ENCODE measurements at regions not wholly inside any gene's neighbourhood (a gene's known extent, or its start where the extent isn't known, plus 50 kb on each side); places are given as distances from the start of the nearest gene placed in this dataset.
"Not testable (repeated sequence)": the region's sequence is repeated elsewhere in the genome, so short reads cannot be mapped to it uniquely, and the experiment has no call there.

DNA sequence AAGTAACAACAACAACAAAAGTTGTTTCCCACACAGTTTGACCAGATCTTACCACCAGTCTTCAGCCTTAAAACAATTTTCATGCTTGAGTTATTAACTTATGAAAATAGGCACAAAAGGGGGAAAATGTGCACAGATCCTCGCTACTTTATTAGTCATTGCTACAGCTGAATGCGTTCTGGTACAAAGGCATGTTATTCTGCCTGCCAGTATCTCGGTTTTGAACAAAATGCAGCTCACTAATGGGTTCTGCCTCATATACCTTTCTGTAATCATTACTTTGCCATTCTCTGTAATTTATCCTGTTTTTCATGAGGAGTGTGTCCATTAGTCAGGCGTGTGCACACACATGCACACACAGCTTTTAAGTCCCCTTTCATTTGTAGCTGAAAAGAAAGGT is 247.6 kb downstream of the BCL2L11 start:
- H2BK20ac ChIP-seq (ENCODE audit: low read depth, low read length); H3K18ac ChIP-seq (ENCODE audit: low read depth, low read length); H2AFZ ChIP-seq (replicated peaks; ENCODE audit: low read length, poor library complexity); H2AK9ac ChIP-seq (replicated peaks; ENCODE audit: low read depth, low read length, poor library complexity); H3K4me1 ChIP-seq (ENCODE audit: control insufficient read depth, insufficient read depth, low read length); H3K9ac ChIP-seq (ENCODE audit: low read depth, low read length); H3K4me2 ChIP-seq (ENCODE audit: low read depth, low read length); intact Hi-C loops (cut with micrococcal nuclease); H4K8ac ChIP-seq (ENCODE audit: low read depth in 2 of 2, low read length in 2 of 2); H3K9me3 ChIP-seq (ENCODE audit: control insufficient read depth, insufficient read depth, low read length); in situ Hi-C loops (cut with MboI; ENCODE audit: low sequenced_read_pairs); H4K5ac ChIP-seq (ENCODE audit: low read depth, low read length); H2AK5ac ChIP-seq (ENCODE audit: low read depth, low read length); H4K20me1 ChIP-seq (ENCODE audit: insufficient read depth, low read length); H4K91ac ChIP-seq (ENCODE audit: insufficient read depth, low read depth, low read length); H3K4me3 ChIP-seq (ENCODE audit: insufficient read depth, low read depth, low read length); H2BK5ac ChIP-seq (ENCODE audit: low read depth, low read length, poor library complexity, severe bottlenecking); H3K56ac ChIP-seq (ENCODE audit: extremely low read depth, insufficient read depth, low read length); H2BK120ac ChIP-seq (ENCODE audit: low read depth, low read length); H3K23ac ChIP-seq (ENCODE audit: low read depth, low read length); H3K14ac ChIP-seq (replicated peaks; ENCODE audit: low read depth, low read length); DNase-seq; dilution Hi-C loops (cut with HindIII; ENCODE audit: low sequenced_read_pairs, unreplicated experiment); H3K27me3 ChIP-seq (ENCODE audit: control insufficient read depth, insufficient read depth, low read length); BruUV-seq (replicated peaks); H3K36me3 ChIP-seq (ENCODE audit: control insufficient read depth, insufficient read depth, low read length); H3K4ac ChIP-seq (ENCODE audit: low read depth, low read length); CTCF ChIA-PET; H2BK15ac ChIP-seq (ENCODE audit: low read depth, low read length); POLR2A ChIA-PET (ENCODE audit: unreplicated experiment); H3K27ac ChIP-seq (ENCODE audit: insufficient read depth, low read length); H3K9me1 ChIP-seq (ENCODE audit: insufficient read depth, low read length): not testable (repeated sequence)
- ATAC-seq (ENCODE audit: low read depth) = peak; percentile 53
- H3K79me1 ChIP-seq (ENCODE audit: low read depth in 1 of 2, low read length in 2 of 2) = peaks cover 0 to 17% of the 10 kb centered on the region in 2 experiments; a peak in 1 of 4 replicates
- no CpG with 5 or more reads among the region's 4 CpGs for WGBS, 2 experiments (ENCODE audit: extremely low coverage in 2 of 2, insufficient read length in 1 of 2)

DNA sequence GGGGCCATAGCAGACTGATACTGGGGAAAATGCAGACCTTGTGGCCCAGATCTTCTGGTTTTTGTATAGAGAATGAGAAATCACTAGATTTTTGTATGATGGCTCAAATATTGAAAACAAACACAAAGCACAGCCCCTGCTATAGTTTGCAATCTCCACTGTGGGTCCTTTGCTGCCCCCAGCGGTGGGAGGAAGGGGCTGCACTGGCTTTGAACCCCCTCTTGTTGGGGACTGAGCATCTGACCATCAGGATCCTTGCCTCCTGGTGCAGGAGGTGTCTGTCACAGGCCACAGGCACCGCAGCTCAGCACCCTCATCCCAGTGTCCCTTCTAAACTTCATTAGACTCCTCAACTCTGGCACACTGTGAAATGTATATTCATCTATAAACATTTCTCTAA is 252.3 kb downstream of the BCL2L11 start:
- H3K36me3 ChIP-seq (ENCODE audit: control insufficient read depth, insufficient read depth, low read length); POLR2A ChIA-PET (ENCODE audit: unreplicated experiment); H3K4me3 ChIP-seq (ENCODE audit: insufficient read depth, low read depth, low read length); ATAC-seq (ENCODE audit: low read depth); H2AK9ac ChIP-seq (replicated peaks; ENCODE audit: low read depth, low read length, poor library complexity); in situ Hi-C loops (cut with MboI; ENCODE audit: low sequenced_read_pairs); H2BK20ac ChIP-seq (ENCODE audit: low read depth, low read length); H2BK5ac ChIP-seq (ENCODE audit: low read depth, low read length, poor library complexity, severe bottlenecking); CTCF ChIA-PET; H4K8ac ChIP-seq (ENCODE audit: low read depth in 2 of 2, low read length in 2 of 2); H3K4me1 ChIP-seq (ENCODE audit: control insufficient read depth, insufficient read depth, low read length); H2BK120ac ChIP-seq (ENCODE audit: low read depth, low read length); H3K27me3 ChIP-seq (ENCODE audit: control insufficient read depth, insufficient read depth, low read length); H3K9me3 ChIP-seq (ENCODE audit: control insufficient read depth, insufficient read depth, low read length); H4K5ac ChIP-seq (ENCODE audit: low read depth, low read length); H3K4ac ChIP-seq (ENCODE audit: low read depth, low read length); H2AK5ac ChIP-seq (ENCODE audit: low read depth, low read length); H3K9ac ChIP-seq (ENCODE audit: low read depth, low read length); H3K18ac ChIP-seq (ENCODE audit: low read depth, low read length); H3K56ac ChIP-seq (ENCODE audit: extremely low read depth, insufficient read depth, low read length); H2AFZ ChIP-seq (replicated peaks; ENCODE audit: low read length, poor library complexity); BruUV-seq (replicated peaks); H2BK15ac ChIP-seq (ENCODE audit: low read depth, low read length); H3K23ac ChIP-seq (ENCODE audit: low read depth, low read length); dilution Hi-C loops (cut with HindIII; ENCODE audit: low sequenced_read_pairs, unreplicated experiment); intact Hi-C loops (cut with micrococcal nuclease); H3K9me1 ChIP-seq (ENCODE audit: insufficient read depth, low read length); H3K27ac ChIP-seq (ENCODE audit: insufficient read depth, low read length); H3K4me2 ChIP-seq (ENCODE audit: low read depth, low read length); H3K14ac ChIP-seq (replicated peaks; ENCODE audit: low read depth, low read length); DNase-seq; H4K91ac ChIP-seq (ENCODE audit: insufficient read depth, low read depth, low read length): not testable (repeated sequence)
- WGBS, 2 experiments (ENCODE audit: extremely low coverage in 2 of 2, insufficient read length in 1 of 2) = no CpG with 5 or more reads among the region's 2 CpGs
- peaks cover 19% of the 10 kb centered on the region for H4K20me1 ChIP-seq (ENCODE audit: insufficient read depth, low read length)
- peaks cover 4 to 27% of the 10 kb centered on the region in 2 experiments; a peak in 2 of 4 replicates for H3K79me1 ChIP-seq (ENCODE audit: low read depth in 1 of 2, low read length in 2 of 2)
